GM18511 (cell line): ENCODE measurements at regions not wholly inside any gene's neighbourhood (a gene's known extent, or its start where the extent isn't known, plus 50 kb on each side); places are given as distances from the start of the nearest gene placed in this dataset.

Experiments
- ATAC-seq: cut with Tn5 transposase; IDR thresholded peaks from one replicate; pipeline ENCODE4 v1.9.1; 2021; ENCODE audit warnings: mild to moderate bottlenecking, moderate library complexity; ENCODE audit not compliant: unreplicated experiment

GRCh38 chrX:126064901-126065541, 101.1 kb downstream of the DCAF12L2 start:
- ATAC-seq, result no peak

GRCh38 chrX:126065901-126066660, 100.0 kb downstream of the DCAF12L2 start:
- ATAC-seq, result no peak
